A549 (cell line): ENCODE measurements at regions not wholly inside any gene's neighbourhood (a gene's known extent, or its start where the extent isn't known, plus 50 kb on each side); places are given as distances from the start of the nearest gene placed in this dataset.

Experiments
- CHD4 ChIP-seq: fragments of 200-600 bp; sonication (generic); IDR thresholded peaks from 2 replicates; pipeline ENCODE4 v1.6.1; 2016; ENCODE audit warnings: antibody characterized with exemption, mild to moderate bottlenecking, borderline replicate concordance
- CTCF ChIP-seq: fragments of >200 bp; sonication (Bioruptor Twin); formaldehyde crosslinking; IDR thresholded peaks from 3 replicates; pipeline ENCODE4 v1.5.1; 2016
- EP300 ChIP-seq, 2 experiments: fragments of >200 bp; sonication (Bioruptor Twin); formaldehyde crosslinking; IDR thresholded peaks; 2 replicates in 1 of 2; 3 replicates in 1 of 2; pipeline ENCODE4 v1.6.1; 2016 to 2017
- HDAC2 ChIP-seq: fragments of 200-600 bp; sonication (generic); IDR thresholded peaks from 2 replicates; pipeline ENCODE4 v1.6.1; 2016
- KDM1A ChIP-seq: fragments of 200-600 bp; sonication (generic); IDR thresholded peaks from 2 replicates; pipeline ENCODE4 v1.6.1; 2016; ENCODE audit warnings: low read depth, mild to moderate bottlenecking
- MAFK ChIP-seq: fragments of 450-650 bp; IDR thresholded peaks from 2 replicates; pipeline ENCODE4 v1.6.1; 2014; ENCODE audit not compliant: partially characterized antibody
- MAX ChIP-seq: IDR thresholded peaks from 2 replicates; pipeline ENCODE4 v1.6.1; 2012
- MYC ChIP-seq: IDR thresholded peaks from 2 replicates; pipeline ENCODE4 v1.6.1; 2012; ENCODE audit warnings: mild to moderate bottlenecking, inconsistent platforms, low read length, improper control_type of control experiment, borderline replicate concordance
- PBX3 ChIP-seq: IDR thresholded peaks from 2 replicates; pipeline ENCODE4 v1.6.1; 2012
- POLR2A ChIP-seq: IDR thresholded peaks from 2 replicates; pipeline ENCODE4 v1.6.1; 2012; ENCODE audit warnings: mild to moderate bottlenecking, low read length
- RFX5 ChIP-seq: fragments of 450-650 bp; IDR thresholded peaks from 2 replicates; pipeline ENCODE4 v1.7.1; 2014; ENCODE audit warnings: antibody characterized with exemption, mild to moderate bottlenecking, moderate library complexity
- TP53 ChIP-seq: fragments of 250-450 bp; sonication (Bioruptor Pico); IDR thresholded peaks from 2 replicates; pipeline ENCODE4 v1.5.0; 2021; ENCODE audit warnings: mild to moderate bottlenecking, moderate library complexity

- no peak for TF ChIP-seq PBX3
- TF ChIP-seq KDM1A, result no peak
- no peak for TF ChIP-seq CTCF
- no peak for TF ChIP-seq HDAC2
- no peak for TF ChIP-seq POLR2A
- TF ChIP-seq TP53 (CRISPR knock-in tag), result no peak
- no peak for TF ChIP-seq RFX5
- no peak for TF ChIP-seq EP300 (IDR thresholded peaks at IDR 0.05)
- TF ChIP-seq MAFK, result no peak
- TF ChIP-seq MYC, result no peak
- TF ChIP-seq MAX, result no peak
- no peak for TF ChIP-seq CHD4
Observed at GRCh38 chr5:143536364-143536763, 132.9 kb upstream of the NR3C1 start.
